MM.1S (cell line): ENCODE measurements at regions not wholly inside any gene's neighbourhood (a gene's known extent, or its start where the extent isn't known, plus 50 kb on each side); places are given as distances from the start of the nearest gene placed in this dataset.

Experiments
- DNase-seq: peaks from one replicate; pipeline ENCODE4 v3.0.0-alpha.2; 2015
- H2AFZ ChIP-seq: fragments of 300-600 bp; sonication (generic); 2 replicates; pipeline ENCODE4 v1.6.0; 2016; ENCODE audit warnings: antibody characterized with exemption, low read length
- H3F3A ChIP-seq: fragments of 300-600 bp; sonication (generic); 2 replicates; pipeline ENCODE4 v1.6.1; 2016; ENCODE audit warnings: mild to moderate bottlenecking, antibody characterized with exemption, low read length, moderate library complexity, mixed read lengths; ENCODE audit not compliant: insufficient read depth
- H3K27ac ChIP-seq: fragments of 300-600 bp; sonication (generic); 2 replicates; pipeline ENCODE4 v1.5.1; 2016; ENCODE audit warnings: mild to moderate bottlenecking, low read length
- H3K27me3 ChIP-seq: fragments of 300-600 bp; sonication (generic); replicated peaks from 2 replicates; pipeline ENCODE4 v1.6.0; 2016; ENCODE audit warnings: low read length; ENCODE audit not compliant: insufficient read depth
- H3K36me3 ChIP-seq: fragments of 300-600 bp; sonication (generic); replicated peaks from 2 replicates; pipeline ENCODE4 v1.6.1; 2016; ENCODE audit warnings: mild to moderate bottlenecking, low read length, mixed read lengths; ENCODE audit not compliant: insufficient read depth
- H3K4me1 ChIP-seq: fragments of 300-600 bp; sonication (generic); 2 replicates; pipeline ENCODE4 v1.6.1; 2016; ENCODE audit warnings: low read length, mixed read lengths
- H3K4me2 ChIP-seq: fragments of 300-600 bp; sonication (generic); 2 replicates; pipeline ENCODE4 v1.6.0; 2016; ENCODE audit warnings: low read depth, low read length
- H3K4me3 ChIP-seq: fragments of 300-600 bp; sonication (generic); 2 replicates; pipeline ENCODE4 v1.5.1; 2016; ENCODE audit warnings: low read length, mixed read lengths
- H3K79me2 ChIP-seq: fragments of 300-600 bp; sonication (generic); 2 replicates; pipeline ENCODE4 v1.6.1; 2016; ENCODE audit warnings: mixed run types, low read length, mixed read lengths
- H3K9ac ChIP-seq: fragments of 300-600 bp; sonication (generic); 2 replicates; pipeline ENCODE4 v1.6.1; 2016; ENCODE audit warnings: low read length, mixed read lengths
- H3K9me2 ChIP-seq: fragments of 300-600 bp; sonication (generic); replicated peaks from 2 replicates; pipeline ENCODE4 v1.6.1; 2016; ENCODE audit warnings: mild to moderate bottlenecking, low read length, mixed read lengths; ENCODE audit not compliant: insufficient read depth
- H3K9me3 ChIP-seq: fragments of 300-600 bp; sonication (generic); replicated peaks from 2 replicates; pipeline ENCODE4 v1.6.1; 2016; ENCODE audit warnings: mild to moderate bottlenecking, low read length, mixed read lengths; ENCODE audit not compliant: insufficient read depth
- H4K20me1 ChIP-seq: fragments of 300-600 bp; sonication (generic); 2 replicates; pipeline ENCODE4 v1.6.1; 2016; ENCODE audit warnings: mild to moderate bottlenecking, low read length, moderate library complexity, mixed read lengths; ENCODE audit not compliant: insufficient read depth
- EZH2 ChIP-seq: fragments of 300-600 bp; sonication (generic); optimal IDR thresholded peaks from 2 replicates; pipeline ENCODE3; 2017; ENCODE audit warnings: low read depth, mild to moderate bottlenecking, antibody characterized with exemption, low read length, mixed read lengths
- EZH2phosphoT487 ChIP-seq: fragments of 300-600 bp; sonication (generic); IDR thresholded peaks from 2 replicates; pipeline ENCODE4 v1.6.1; 2018; ENCODE audit warnings: antibody characterized with exemption, low read length
- TF ChIP-seq, protein P1 (sequence below): fragments of 300-600 bp; sonication (generic); IDR thresholded peaks from 2 replicates; pipeline ENCODE4 v1.5.1; 2016; ENCODE audit warnings: antibody characterized with exemption, low read length, mixed read lengths

DNA sequence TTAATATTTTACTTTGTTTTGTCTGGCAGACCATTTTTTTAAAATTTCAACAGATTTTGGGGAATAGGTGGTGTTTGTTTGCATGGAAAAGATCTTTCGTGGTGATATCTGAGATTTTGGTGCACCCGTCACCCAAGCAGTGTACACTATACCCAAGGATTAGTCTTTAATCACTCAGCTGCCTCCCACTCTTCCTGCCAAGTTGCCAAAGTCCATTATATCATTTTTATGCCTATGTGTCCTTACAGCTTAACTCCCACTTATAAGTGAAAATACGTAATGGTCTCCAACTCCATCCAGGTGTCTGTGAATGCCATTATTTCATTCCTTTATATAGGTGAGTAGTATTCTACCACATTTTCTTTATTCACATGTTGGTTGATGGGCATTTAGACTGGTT is 281.7 kb upstream of the GK2 start:
- H3K4me3 ChIP-seq: no peak overlapping the region
- H2AFZ ChIP-seq: no peak overlapping the region
- H3K27me3 ChIP-seq: no peaks in the 10 kb centered on the region
- no peak overlapping the region for H3K9ac ChIP-seq
- no peaks in the 10 kb centered on the region for H3K4me1 ChIP-seq
- H3K4me2 ChIP-seq: no peak overlapping the region
- H3K79me2 ChIP-seq: no peaks in the 10 kb centered on the region
- no peak overlapping the region for H3K27ac ChIP-seq
- no peaks in the 10 kb centered on the region for H3F3A ChIP-seq
- DNase-seq: no peak
- H3K36me3 ChIP-seq: no peaks in the 10 kb centered on the region
- no peaks in the 10 kb centered on the region for H4K20me1 ChIP-seq
- TF ChIP-seq, protein P1, sequence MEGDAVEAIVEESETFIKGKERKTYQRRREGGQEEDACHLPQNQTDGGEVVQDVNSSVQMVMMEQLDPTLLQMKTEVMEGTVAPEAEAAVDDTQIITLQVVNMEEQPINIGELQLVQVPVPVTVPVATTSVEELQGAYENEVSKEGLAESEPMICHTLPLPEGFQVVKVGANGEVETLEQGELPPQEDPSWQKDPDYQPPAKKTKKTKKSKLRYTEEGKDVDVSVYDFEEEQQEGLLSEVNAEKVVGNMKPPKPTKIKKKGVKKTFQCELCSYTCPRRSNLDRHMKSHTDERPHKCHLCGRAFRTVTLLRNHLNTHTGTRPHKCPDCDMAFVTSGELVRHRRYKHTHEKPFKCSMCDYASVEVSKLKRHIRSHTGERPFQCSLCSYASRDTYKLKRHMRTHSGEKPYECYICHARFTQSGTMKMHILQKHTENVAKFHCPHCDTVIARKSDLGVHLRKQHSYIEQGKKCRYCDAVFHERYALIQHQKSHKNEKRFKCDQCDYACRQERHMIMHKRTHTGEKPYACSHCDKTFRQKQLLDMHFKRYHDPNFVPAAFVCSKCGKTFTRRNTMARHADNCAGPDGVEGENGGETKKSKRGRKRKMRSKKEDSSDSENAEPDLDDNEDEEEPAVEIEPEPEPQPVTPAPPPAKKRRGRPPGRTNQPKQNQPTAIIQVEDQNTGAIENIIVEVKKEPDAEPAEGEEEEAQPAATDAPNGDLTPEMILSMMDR: no peak
- TF ChIP-seq EZH2 (no peak), EZH2phosphoT487 (no peak)
- no peaks in the 10 kb centered on the region for H3K9me2 ChIP-seq
- no peaks in the 10 kb centered on the region for H3K9me3 ChIP-seq

DNA sequence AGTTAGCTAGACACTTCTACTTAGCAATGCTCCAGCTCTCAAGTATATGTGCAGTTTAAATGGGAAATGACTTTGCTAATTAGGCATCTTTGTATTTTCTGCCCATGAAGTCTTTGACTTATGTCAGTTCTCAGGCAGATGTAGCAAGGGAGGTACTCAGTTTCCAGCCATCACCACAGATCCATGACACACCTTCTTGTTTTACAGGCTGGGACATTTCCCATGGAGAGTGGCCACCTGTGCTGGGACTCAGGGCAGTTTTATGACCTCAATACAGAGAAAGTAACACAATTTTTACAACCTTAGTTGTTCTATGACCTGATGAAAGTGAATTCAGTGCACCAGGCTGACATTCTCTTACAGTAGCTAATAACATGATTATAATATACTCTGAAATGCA is 280.7 kb upstream of the GK2 start:
- H3K9me3 ChIP-seq: no peaks in the 10 kb centered on the region
- DNase-seq: no peak
- H3F3A ChIP-seq: no peaks in the 10 kb centered on the region
- no peak overlapping the region for H3K4me2 ChIP-seq
- H3K9ac ChIP-seq: no peak overlapping the region
- TF ChIP-seq, protein P1: no peak
- TF ChIP-seq EZH2phosphoT487 (no peak), EZH2 (no peak)
- no peaks in the 10 kb centered on the region for H3K27me3 ChIP-seq
- no peak overlapping the region for H2AFZ ChIP-seq
- H3K79me2 ChIP-seq: no peaks in the 10 kb centered on the region
- H3K27ac ChIP-seq: no peak overlapping the region
- H3K4me3 ChIP-seq: no peak overlapping the region
- H4K20me1 ChIP-seq: no peaks in the 10 kb centered on the region
- no peaks in the 10 kb centered on the region for H3K9me2 ChIP-seq
- no peaks in the 10 kb centered on the region for H3K4me1 ChIP-seq
- H3K36me3 ChIP-seq: no peaks in the 10 kb centered on the region

DNA sequence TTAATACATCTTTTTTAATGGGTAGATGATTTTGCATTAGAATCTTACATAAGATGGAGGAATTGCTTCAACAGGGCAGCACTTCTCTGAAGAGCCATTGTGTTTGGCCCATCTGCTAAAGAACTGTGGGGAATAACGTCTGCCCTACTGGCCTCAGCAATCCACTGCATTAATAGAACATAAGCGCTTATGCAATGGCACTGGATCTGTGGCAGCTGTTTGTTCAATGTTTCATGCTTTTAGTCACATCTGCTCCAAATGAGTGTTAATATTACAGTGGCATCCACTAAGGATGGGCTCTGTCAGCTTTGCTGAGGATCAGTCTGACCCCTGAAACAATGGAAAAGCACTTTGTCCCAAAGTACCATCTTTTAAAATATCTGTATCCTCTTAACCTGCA is 279.0 kb upstream of the GK2 start:
- no peaks in the 10 kb centered on the region for H3K27me3 ChIP-seq
- H3F3A ChIP-seq: no peaks in the 10 kb centered on the region
- H2AFZ ChIP-seq: no peak overlapping the region
- H3K27ac ChIP-seq: no peak overlapping the region
- H3K36me3 ChIP-seq: no peaks in the 10 kb centered on the region
- H3K9me3 ChIP-seq: no peaks in the 10 kb centered on the region
- H3K4me3 ChIP-seq: no peak overlapping the region
- H3K9me2 ChIP-seq: no peaks in the 10 kb centered on the region
- DNase-seq: no peak
- TF ChIP-seq EZH2phosphoT487 (no peak), EZH2 (no peak)
- TF ChIP-seq, protein P1: no peak
- no peaks in the 10 kb centered on the region for H4K20me1 ChIP-seq
- no peak overlapping the region for H3K4me2 ChIP-seq
- H3K79me2 ChIP-seq: no peaks in the 10 kb centered on the region
- H3K9ac ChIP-seq: no peak overlapping the region
- H3K4me1 ChIP-seq: no peaks in the 10 kb centered on the region
